ENCODE measurements at regions not wholly inside any gene's neighbourhood (a gene's known extent, or its start where the extent isn't known, plus 50 kb on each side); places are given as distances from the start of the nearest gene placed in this dataset.
"Not testable (repeated sequence)": the region's sequence is repeated elsewhere in the genome, so short reads cannot be mapped to it uniquely, and the experiment has no call there.

DNA sequence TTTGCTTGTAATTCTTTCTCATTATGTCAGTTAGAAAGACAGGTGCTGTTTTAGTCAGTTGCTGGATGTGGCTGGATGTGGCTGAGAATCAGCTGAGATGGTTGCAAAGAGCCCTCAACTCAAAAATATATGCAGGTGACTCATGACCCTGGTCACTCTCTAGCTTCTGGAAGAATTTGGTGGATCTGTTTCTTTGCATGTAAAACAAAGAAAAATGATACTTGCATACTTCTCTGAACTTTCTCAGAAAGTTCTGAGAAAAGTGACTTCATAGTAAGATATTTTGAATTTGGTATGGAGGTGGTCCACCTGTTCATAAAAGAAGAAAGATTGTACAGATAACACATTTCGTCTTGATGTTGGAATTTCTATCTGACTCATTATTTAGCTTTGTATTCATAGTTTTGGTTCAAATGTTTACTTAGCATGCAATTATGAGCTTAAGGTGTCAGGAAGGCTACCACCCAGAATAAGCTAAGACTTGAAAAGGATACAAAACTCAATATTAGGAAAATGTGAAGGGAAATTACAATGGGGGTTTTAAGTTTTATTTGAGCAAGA, 163.2 kb upstream of the OLIG3 start:
- DNase-seq, result no peak

GRCh38 chr6:137658287-137658686, 164.1 kb upstream of the OLIG3 start:
- DNase-seq, result no peak

DNA sequence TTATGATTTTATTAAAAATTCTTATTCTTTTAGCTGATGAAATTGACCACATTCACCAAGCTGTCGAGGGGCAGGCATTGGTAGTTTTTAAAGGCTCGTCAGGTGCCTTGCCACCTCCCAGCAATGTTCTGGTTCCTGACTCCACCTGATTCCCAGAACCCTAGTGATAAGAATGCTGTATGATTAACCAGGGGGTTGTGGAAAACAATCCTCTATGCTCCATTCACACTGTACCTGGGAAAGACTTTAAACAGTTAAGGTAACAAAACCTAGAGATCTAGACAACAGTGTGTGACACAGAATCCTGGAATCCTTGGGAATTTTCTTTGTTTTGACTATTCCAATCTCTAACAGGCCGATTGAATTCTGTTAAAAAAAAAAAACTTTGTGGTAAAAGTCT, 165.7 kb upstream of the OLIG3 start:
- no peak for DNase-seq

DNA sequence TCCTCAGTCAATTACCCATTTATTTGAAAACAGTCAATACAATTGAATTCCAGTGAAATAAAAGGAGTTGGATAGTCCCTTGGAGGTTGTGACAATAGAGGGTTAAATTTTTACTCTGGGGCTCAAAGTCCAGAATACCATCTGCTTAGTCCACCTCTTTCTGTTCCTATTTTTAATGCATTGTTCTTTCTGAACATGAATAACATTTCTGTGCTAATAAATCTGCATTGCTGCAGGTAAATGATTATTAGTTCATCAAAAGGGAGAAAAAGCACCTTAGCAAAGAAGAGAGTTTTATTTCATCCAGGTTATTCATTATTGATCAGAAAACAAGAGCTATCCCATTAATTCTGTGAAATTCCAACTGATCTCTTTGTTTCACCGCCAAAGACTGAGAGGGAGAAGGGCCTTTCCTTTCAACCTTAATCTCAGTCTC, 166.1 kb upstream of the OLIG3 start:
- no peak for DNase-seq

GRCh38 chr6:137661601-137662000, 167.4 kb upstream of the OLIG3 start:
- DNase-seq, result no peak

- no peak for DNase-seq
Observed at GRCh38 chr6:137664183-137664582, 170.0 kb upstream of the OLIG3 start.

GRCh38 chr6:137665342-137665934, 171.2 kb upstream of the OLIG3 start:
- no peak for DNase-seq

- DNase-seq, result no peak
Observed at GRCh38 chr6:137666202-137666774, 172.1 kb upstream of the OLIG3 start.

- no peak for DNase-seq
Observed at GRCh38 chr6:137673603-137674002, 179.4 kb upstream of the OLIG3 start.

DNA sequence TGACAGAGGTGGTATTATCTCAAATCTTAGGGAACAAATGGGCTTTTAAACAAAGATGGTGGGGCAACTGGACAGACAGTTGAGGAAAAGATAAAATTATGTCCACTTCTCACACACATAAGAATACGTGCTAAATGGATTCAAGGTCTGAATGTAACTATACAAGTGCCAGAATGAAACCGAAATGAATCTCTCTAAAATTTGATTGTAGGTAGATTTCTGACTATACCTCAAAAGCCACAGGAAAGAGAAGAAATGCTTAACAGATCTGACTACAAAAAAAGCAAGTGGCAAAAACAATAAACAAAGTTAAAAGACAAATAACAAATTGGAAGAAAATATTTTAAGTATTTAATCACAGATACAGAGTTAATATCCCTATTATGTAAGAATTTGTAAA, 182.7 kb upstream of the OLIG3 start:
- DNase-seq, result no peak

GRCh38 chr6:137677709-137678108, 183.5 kb upstream of the OLIG3 start:
- DNase-seq, result no peak

DNA sequence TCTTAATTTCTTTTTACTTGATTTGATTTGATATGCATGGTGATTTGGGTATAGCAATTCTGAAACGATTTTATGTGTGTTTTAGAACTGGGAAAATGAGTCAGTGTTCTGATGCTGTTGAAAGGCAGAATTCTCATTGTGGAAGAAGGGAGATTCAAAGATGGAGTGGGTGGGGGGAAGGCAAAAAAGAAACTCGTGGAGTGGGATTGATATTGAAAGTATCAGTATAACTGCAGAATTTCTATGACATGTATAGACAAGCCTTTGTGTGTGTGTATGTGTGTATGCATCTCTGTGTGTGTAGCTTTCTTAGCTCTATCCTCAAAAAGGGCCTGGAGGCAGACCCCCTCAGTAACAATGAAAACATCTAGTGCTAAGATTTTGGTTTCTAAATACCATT, 184.3 kb upstream of the OLIG3 start:
- no peak for DNase-seq

DNA sequence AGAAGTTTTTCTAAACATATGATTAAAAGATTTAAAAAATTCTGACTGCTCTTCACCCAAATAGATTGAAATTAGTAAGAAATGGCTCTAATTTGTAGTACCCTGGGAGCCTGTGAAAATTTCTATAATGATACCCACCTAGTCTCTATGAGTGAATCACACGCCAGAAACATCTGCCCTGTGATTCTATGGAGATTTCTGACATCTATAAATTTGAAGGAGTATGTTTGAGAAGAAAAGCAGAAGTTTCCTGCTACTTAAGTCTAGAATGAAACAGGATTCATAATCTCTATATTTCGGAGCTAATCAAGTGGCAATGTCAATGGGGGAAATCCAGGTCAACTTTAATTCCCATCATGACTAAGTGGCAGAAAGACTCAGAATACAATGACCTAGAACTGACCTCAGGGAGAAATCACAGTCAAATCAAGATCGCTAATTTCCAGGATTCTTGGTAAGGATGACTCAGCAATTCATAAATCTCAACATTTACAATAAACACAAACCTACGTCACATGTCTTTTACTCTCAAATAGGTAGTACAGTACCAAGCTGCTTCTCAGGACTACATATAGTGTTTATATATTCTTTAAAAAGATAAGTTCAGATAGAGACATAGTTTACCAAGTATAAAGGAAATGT, 186.2 kb upstream of the TNFAIP3 start:
- no peak for DNase-seq

GRCh38 chr6:137681445-137682009, 185.5 kb upstream of the TNFAIP3 start:
- DNase-seq, result no peak

DNA sequence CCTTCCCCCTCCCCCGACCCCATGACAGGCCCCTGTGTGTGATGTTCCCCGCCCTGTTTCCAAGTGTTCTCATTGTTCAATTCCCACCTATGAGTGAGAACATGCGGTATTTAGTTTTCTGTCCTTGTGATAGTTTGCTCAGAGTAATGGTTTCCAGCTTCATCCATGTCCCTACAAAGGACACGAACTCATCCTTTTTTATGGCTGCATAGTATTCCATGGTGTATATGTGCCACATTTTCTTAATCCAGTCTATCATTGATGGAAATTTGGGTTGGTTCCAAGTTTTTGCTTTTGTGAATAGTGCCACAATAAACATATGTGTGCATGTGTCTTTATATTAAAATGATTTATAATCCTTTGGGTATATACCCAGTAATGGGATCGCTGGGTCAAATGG, 184.4 kb upstream of the TNFAIP3 start:
- not testable (repeated sequence) for DNase-seq

GRCh38 chr6:137683916-137684315, 183.1 kb upstream of the TNFAIP3 start:
- DNase-seq, result no peak

DNA sequence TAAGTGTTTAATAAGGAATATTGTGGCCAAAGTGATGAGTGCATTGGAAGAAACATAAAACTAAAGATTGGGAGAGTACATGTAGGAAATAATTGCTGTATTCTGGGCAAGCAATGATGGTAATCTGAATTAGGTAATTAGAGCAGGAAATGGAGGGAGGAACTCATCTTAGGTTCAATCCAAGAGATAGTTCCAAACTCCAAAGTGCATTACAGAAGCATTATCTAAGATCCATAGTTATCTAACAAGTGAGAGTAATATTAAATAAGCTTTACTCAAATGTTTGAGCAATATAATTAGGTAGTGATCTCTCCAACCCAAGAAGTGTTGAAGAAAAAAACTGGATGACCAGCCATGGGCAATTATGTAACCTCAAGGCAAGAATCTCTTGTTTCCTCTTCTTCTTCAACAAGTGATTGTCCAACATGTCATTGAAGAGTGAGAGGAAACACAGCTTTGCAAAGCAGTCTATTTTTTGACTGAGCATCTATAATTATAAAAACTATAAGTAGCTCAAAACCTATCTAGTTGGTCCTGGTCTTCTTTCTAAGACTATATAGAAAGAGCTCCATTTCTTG, 181.2 kb upstream of the TNFAIP3 start:
- no peak for DNase-seq

DNA sequence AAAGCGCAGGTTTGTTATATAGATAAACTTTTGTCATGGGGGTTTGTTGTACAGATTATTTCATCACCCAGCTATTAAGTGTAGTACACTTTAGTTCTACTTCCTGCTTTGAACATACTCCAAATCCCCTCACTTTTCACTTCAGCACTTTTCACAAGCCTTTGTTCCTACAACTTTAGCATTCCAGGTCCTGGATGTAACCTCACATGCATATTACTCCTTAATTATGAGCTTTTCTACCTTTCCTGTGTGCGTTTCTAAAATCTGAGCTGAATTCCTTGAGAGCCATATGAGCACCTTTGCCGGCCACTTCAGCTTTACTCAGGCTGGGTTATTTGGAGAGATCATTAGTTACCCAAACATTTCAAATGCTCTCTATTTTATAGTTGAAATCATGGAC, 179.2 kb upstream of the TNFAIP3 start:
- no peak for DNase-seq

- DNase-seq, result no peak
Observed at GRCh38 chr6:137688230-137688971, 178.7 kb upstream of the TNFAIP3 start.

- no peak for DNase-seq
Observed at GRCh38 chr6:137689377-137689776, 177.7 kb upstream of the TNFAIP3 start.

DNA sequence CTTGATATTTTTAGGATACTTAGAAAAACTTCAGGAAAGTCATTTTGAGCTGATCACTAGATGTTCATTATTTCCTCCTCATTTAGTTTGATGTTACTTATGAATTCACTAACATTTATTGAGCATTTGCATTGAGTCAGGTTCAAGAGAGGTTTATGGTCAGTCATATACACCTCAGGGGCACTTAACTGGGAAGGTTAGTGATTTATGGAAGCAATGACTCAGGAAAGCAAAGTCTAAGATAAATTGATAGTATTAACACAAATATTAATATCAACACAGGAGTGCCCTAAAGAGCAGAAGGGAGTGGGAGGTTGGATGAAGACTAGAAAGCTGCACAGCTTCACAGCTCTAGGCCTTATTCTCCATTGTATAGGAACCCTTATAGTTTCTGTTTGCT, 177.0 kb upstream of the TNFAIP3 start:
- no peak for DNase-seq

- DNase-seq, result no peak
Observed at GRCh38 chr6:137690721-137691120, 176.3 kb upstream of the TNFAIP3 start.

DNA sequence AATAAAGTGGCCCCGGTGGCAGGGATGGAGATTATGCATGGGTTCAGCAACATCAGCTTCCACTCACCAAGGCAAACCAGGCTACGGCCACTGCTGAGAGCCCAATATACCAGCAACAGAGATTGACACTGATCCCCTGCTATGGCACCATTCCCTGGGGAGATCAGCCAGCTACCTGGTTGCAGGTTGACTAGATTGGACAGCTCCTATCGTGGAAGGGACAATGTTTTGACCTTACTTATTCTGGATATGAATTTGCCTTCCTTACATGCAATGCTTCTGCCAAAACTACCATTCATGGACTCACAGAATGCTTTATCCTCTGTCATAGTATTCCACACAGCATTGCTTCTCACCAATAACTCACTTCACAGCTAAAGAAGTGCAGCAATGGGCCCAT, 174.8 kb upstream of the TNFAIP3 start:
- DNase-seq, result no peak
